IMR-90 (cell line): ENCODE measurements at regions not wholly inside any gene's neighbourhood (a gene's known extent, or its start where the extent isn't known, plus 50 kb on each side); places are given as distances from the start of the nearest gene placed in this dataset.

Experiments used
- ATAC-seq: fragments of 200-7000 bp; cut with Tn5 transposase; 2 replicates; pipeline ENCODE4 v1.9.1; 2020; ENCODE audit warnings: low read depth, mild to moderate bottlenecking, moderate library complexity
- BruUV-seq: library from RNA; stranded (reverse); fragments of 400-500 nt; replicated peaks from 2 replicates; lab custom pipeline; 2021; lab: Mats Ljungman, UMichigan
- CTCF ChIA-PET: fragments of 300-600 bp; formaldehyde crosslinking; extraction: SDS; loops from one replicate; lab custom pipeline; 2021; ENCODE audit warnings: antibody characterized with exemption; lab: Yijun Ruan, JAX
- POLR2A ChIA-PET: fragments of 300-600 bp; sonication (Branson Sonifier 250); formaldehyde crosslinking; loops from one replicate; lab custom pipeline; 2022; ENCODE audit warnings: antibody characterized with exemption; ENCODE audit not compliant: unreplicated experiment; lab: Charles Lee
- DNase-seq: peaks from one replicate; pipeline ENCODE4 v3.0.0; 2013
- H2AFZ ChIP-seq: replicated peaks from 2 replicates; pipeline ENCODE3; 2013; ENCODE audit warnings: low read length, mild to moderate bottlenecking; ENCODE audit not compliant: poor library complexity
- H2AK5ac ChIP-seq: 2 replicates; pipeline ENCODE4 v1.6.1; 2013; ENCODE audit warnings: low read depth, low read length, inconsistent platforms
- H2AK9ac ChIP-seq: replicated peaks from 2 replicates; pipeline ENCODE3; 2013; ENCODE audit warnings: mild to moderate bottlenecking, low read depth, low read length, moderate library complexity; ENCODE audit not compliant: poor library complexity
- H2BK120ac ChIP-seq: 2 replicates; pipeline ENCODE4 v1.6.1; 2013; ENCODE audit warnings: low read depth, low read length, inconsistent platforms
- H2BK15ac ChIP-seq: 3 replicates; pipeline ENCODE4 v1.6.1; 2013; ENCODE audit warnings: low read depth, low read length, inconsistent platforms
- H2BK20ac ChIP-seq: 2 replicates; pipeline ENCODE4 v1.6.1; 2013; ENCODE audit warnings: low read depth, mild to moderate bottlenecking, inconsistent platforms, low read length, moderate library complexity
- H2BK5ac ChIP-seq: 2 replicates; pipeline ENCODE4 v1.6.1; 2013; ENCODE audit warnings: mild to moderate bottlenecking, low read depth, low read length, inconsistent platforms; ENCODE audit not compliant: poor library complexity, severe bottlenecking
- H3K14ac ChIP-seq: replicated peaks from 2 replicates; pipeline ENCODE4 v1.6.1; 2013; ENCODE audit warnings: low read depth, low read length, inconsistent platforms
- H3K18ac ChIP-seq: 2 replicates; pipeline ENCODE4 v1.6.1; 2013; ENCODE audit warnings: low read depth, low read length, control low read depth
- H3K23ac ChIP-seq: 2 replicates; pipeline ENCODE4 v1.6.1; 2013; ENCODE audit warnings: low read depth, low read length, inconsistent platforms
- H3K27ac ChIP-seq: 2 replicates; pipeline ENCODE4 v1.5.1; 2013; ENCODE audit warnings: mild to moderate bottlenecking, control low read depth, low read length; ENCODE audit not compliant: insufficient read depth
- H3K27me3 ChIP-seq: 2 replicates; pipeline ENCODE4 v1.6.1; 2013; ENCODE audit warnings: low read length; ENCODE audit not compliant: control insufficient read depth, insufficient read depth
- H3K36me3 ChIP-seq: 2 replicates; pipeline ENCODE4 v1.6.1; 2013; ENCODE audit warnings: low read length, mixed read lengths; ENCODE audit not compliant: control insufficient read depth, insufficient read depth
- H3K4ac ChIP-seq: 2 replicates; pipeline ENCODE4 v1.6.1; 2013; ENCODE audit warnings: low read depth, low read length, inconsistent platforms
- H3K4me1 ChIP-seq: 2 replicates; pipeline ENCODE4 v1.6.1; 2013; ENCODE audit warnings: low read length, mixed read lengths; ENCODE audit not compliant: control insufficient read depth, insufficient read depth
- H3K4me2 ChIP-seq: 2 replicates; pipeline ENCODE4 v1.6.1; 2013; ENCODE audit warnings: low read depth, mild to moderate bottlenecking, control low read depth, low read length, moderate library complexity
- H3K4me3 ChIP-seq: 2 replicates; pipeline ENCODE4 v1.5.1; 2013; ENCODE audit warnings: low read depth, mild to moderate bottlenecking, control low read depth, low read length, moderate library complexity; ENCODE audit not compliant: insufficient read depth
- H3K56ac ChIP-seq: 2 replicates; pipeline ENCODE4 v1.6.1; 2013; ENCODE audit warnings: low read length, inconsistent platforms; ENCODE audit not compliant: insufficient read depth; ENCODE audit errors: extremely low read depth
- H3K79me1 ChIP-seq, 2 experiments: 2 replicates each; pipeline ENCODE4 v1.6.1; 2013; ENCODE audit warnings: low read length in 2 of 2, inconsistent platforms in 1 of 2, low read depth in 1 of 2
- H3K9ac ChIP-seq: 2 replicates; pipeline ENCODE4 v1.6.1; 2013; ENCODE audit warnings: low read depth, low read length, control low read depth
- H3K9me1 ChIP-seq: 2 replicates; pipeline ENCODE4 v1.6.1; 2013; ENCODE audit warnings: low read length, inconsistent platforms; ENCODE audit not compliant: insufficient read depth
- H3K9me3 ChIP-seq: 2 replicates; pipeline ENCODE4 v1.6.1; 2013; ENCODE audit warnings: low read length; ENCODE audit not compliant: control insufficient read depth, insufficient read depth
- H4K20me1 ChIP-seq: 2 replicates; pipeline ENCODE4 v1.6.1; 2013; ENCODE audit warnings: low read length, inconsistent platforms; ENCODE audit not compliant: insufficient read depth
- H4K5ac ChIP-seq: 2 replicates; pipeline ENCODE4 v1.6.1; 2013; ENCODE audit warnings: mild to moderate bottlenecking, low read depth, low read length, control low read depth
- H4K8ac ChIP-seq, 2 experiments: 2 replicates each; pipeline ENCODE4 v1.6.1; 2013; ENCODE audit warnings: low read depth in 2 of 2, low read length in 2 of 2, control low read depth in 1 of 2, inconsistent platforms in 1 of 2
- H4K91ac ChIP-seq: 2 replicates; pipeline ENCODE4 v1.6.1; 2013; ENCODE audit warnings: low read depth, low read length, inconsistent platforms; ENCODE audit not compliant: insufficient read depth
- CHD1 ChIP-seq: IDR thresholded peaks from 2 replicates; pipeline ENCODE4 v1.6.1; 2012; ENCODE audit warnings: low read depth, low read length, improper control_type of control experiment
- MAZ ChIP-seq: IDR thresholded peaks from 2 replicates; pipeline ENCODE4 v1.6.1; 2012; ENCODE audit warnings: low read depth, mild to moderate bottlenecking, low read length, improper control_type of control experiment, moderate library complexity, borderline replicate concordance
- WGBS, 2 experiments: methylation state at CpG; one replicate each; pipeline versions ENCODE4 v1.1.5 to v1.1.7; 2013; ENCODE audit warnings: missing lambda C conversion rate in 2 of 2; ENCODE audit not compliant: insufficient read length in 1 of 2; ENCODE audit errors: extremely low coverage in 2 of 2; 5-methylcytosine and 5-hydroxymethylcytosine counted together
- dilution Hi-C: fragments of 300-500 bp; cut with HindIII; formaldehyde crosslinking; loops from one replicate; pipeline ENCODE4 v1.14.3; 2018; ENCODE audit warnings: low sequenced_read_pairs; ENCODE audit not compliant: unreplicated experiment
- in situ Hi-C: fragments of 300-500 bp; cut with MboI; formaldehyde crosslinking; loops from 3 replicates; pipeline ENCODE4 v1.14.3; 2019; ENCODE audit warnings: low sequenced_read_pairs, inconsistent platforms, mixed read lengths
- intact Hi-C: fragments of 100-400 bp; cut with micrococcal nuclease; formaldehyde crosslinking; loops from 2 replicates; pipeline ENCODE4 v1.10.0; 2022
- TF ChIP-seq, protein P1 (sequence below): conservative IDR thresholded peaks from 2 replicates; pipeline ENCODE4 v1.5.1; 2012; ENCODE audit warnings: mild to moderate bottlenecking, low read depth, low read length, improper control_type of control experiment

- TF ChIP-seq CHD1 = no peak
- TF ChIP-seq MAZ = no peak
- TF ChIP-seq, protein P1, sequence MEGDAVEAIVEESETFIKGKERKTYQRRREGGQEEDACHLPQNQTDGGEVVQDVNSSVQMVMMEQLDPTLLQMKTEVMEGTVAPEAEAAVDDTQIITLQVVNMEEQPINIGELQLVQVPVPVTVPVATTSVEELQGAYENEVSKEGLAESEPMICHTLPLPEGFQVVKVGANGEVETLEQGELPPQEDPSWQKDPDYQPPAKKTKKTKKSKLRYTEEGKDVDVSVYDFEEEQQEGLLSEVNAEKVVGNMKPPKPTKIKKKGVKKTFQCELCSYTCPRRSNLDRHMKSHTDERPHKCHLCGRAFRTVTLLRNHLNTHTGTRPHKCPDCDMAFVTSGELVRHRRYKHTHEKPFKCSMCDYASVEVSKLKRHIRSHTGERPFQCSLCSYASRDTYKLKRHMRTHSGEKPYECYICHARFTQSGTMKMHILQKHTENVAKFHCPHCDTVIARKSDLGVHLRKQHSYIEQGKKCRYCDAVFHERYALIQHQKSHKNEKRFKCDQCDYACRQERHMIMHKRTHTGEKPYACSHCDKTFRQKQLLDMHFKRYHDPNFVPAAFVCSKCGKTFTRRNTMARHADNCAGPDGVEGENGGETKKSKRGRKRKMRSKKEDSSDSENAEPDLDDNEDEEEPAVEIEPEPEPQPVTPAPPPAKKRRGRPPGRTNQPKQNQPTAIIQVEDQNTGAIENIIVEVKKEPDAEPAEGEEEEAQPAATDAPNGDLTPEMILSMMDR = no peak
- H4K91ac ChIP-seq = no peak overlapping the region
- in situ Hi-C loops (no loop called here), dilution Hi-C loops (no loop called here), intact Hi-C loops (no loop called here)
- no peak overlapping the region for H2AK9ac ChIP-seq
- H3K9ac ChIP-seq = no peak overlapping the region
- no peak overlapping the region for H2BK5ac ChIP-seq
- H3K18ac ChIP-seq = no peak overlapping the region
- H2BK120ac ChIP-seq = no peak overlapping the region
- H4K8ac ChIP-seq = no peak overlapping the region
- H2BK20ac ChIP-seq = no peak overlapping the region
- no CpG with 5 or more reads among the region's 4 CpGs for WGBS, 2 experiments
- H3K23ac ChIP-seq = no peak overlapping the region
- no peak overlapping the region for H4K5ac ChIP-seq
- no peaks in the 10 kb centered on the region; the same call in none of the 2 replicates for H3K27me3 ChIP-seq
- ChIA-PET POLR2A (no interaction called here), CTCF (no interaction called here)
- H2BK15ac ChIP-seq = no peak overlapping the region
- H3K9me3 ChIP-seq = no peaks in the 10 kb centered on the region; the same call in 1 of the 2 replicates
- no peak overlapping the region for H3K27ac ChIP-seq
- no peak overlapping the region for H3K4ac ChIP-seq
- DNase-seq = no peak
- H3K14ac ChIP-seq = no peak overlapping the region
- H3K36me3 ChIP-seq = no peaks in the 10 kb centered on the region
- BruUV-seq = no TSS peak
- no peak overlapping the region; the same call in 1 of the 2 replicates for H3K4me2 ChIP-seq
- H4K20me1 ChIP-seq = no peaks in the 10 kb centered on the region
- H3K4me3 ChIP-seq = no peak overlapping the region
- no peak for ATAC-seq
- H3K56ac ChIP-seq = no peak overlapping the region
- H3K4me1 ChIP-seq = no peaks in the 10 kb centered on the region
- H3K79me1 ChIP-seq = no peaks in the 10 kb centered on the region
- H3K9me1 ChIP-seq = no peaks in the 10 kb centered on the region
- no peak overlapping the region for H2AK5ac ChIP-seq
- no peak overlapping the region for H2AFZ ChIP-seq
Measured at GRCh38 chr4:15132739-15133138, 130.5 kb downstream of the CPEB2 start.
